Middle frontal gyrus (tissue), 1 donor: ENCODE measurements at regions not wholly inside any gene's neighbourhood (a gene's known extent, or its start where the extent isn't known, plus 50 kb on each side); places are given as distances from the start of the nearest gene placed in this dataset.

Experiments
- DNase-seq: peaks from one replicate; pipeline ENCODE4 v3.0.0-alpha.2; 2015; ENCODE audit warnings: low spot score; ENCODE audit errors: extremely low spot score

- DNase-seq = no peak
Measured at GRCh38 chr10:78863140-78863905, 205.4 kb upstream of the ZMIZ1 start.

- no peak for DNase-seq
Measured at GRCh38 chr10:78863906-78864239, 204.9 kb upstream of the ZMIZ1 start.

- no peak for DNase-seq
Measured at GRCh38 chr10:78864761-78865537, 203.8 kb upstream of the ZMIZ1 start.

DNA sequence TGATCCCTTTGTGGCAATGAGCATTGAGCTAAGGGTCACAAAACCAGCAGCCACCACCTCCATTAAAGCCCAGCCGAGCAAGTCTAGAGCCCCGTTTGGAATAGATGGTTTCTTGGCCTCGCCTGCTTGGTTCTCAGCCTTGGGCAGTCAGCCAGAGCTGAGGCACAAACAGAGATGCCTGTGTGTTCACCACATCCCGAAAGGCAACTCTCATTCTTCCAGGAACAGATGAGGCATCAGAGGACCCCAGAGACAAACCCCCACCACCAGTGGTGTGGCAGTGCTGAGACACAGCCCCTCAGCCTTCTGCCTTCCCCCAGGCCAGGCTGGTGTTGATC, 203.3 kb upstream of the ZMIZ1 start:
- no peak for DNase-seq

DNA sequence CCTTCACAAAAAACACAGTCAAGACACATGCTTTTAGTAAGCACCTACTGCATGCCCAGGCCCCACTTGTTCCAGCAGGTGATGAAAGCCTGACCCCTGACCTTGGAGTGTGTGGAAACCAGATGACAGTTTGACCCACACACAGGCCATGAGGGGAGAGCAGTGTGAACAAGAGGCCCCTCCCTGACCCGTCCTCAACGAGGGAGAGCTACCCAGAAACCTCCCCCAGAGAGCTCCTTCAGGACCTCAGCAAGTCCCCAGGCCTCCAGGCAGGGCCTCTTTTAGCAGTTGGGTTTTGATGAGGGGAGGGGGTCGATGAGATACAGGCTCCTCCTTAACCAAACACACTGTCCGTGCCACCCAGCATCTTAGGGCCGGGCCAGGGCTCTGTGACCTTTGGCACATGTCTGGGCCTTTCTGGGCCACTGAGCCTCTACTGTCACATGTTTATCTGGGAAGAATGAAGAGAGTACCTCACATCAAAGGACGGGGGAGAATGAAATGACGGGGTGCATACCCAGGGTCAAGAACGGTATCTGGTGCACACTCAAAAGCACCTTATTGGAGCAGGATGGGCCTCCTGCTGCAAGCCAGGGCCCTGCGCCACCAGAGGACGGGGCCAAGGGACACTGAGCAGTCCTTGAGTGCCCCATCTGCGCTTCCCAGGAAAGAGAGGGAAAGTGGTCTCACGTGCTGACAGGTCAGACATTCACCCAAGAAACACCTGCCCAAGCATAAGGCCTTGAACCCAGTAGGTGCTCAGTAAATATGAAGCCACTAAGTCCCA, 202.6 kb upstream of the ZMIZ1 start:
- no peak for DNase-seq

GRCh38 chr10:78866731-78867554, 201.8 kb upstream of the ZMIZ1 start:
- DNase-seq = no peak

DNA sequence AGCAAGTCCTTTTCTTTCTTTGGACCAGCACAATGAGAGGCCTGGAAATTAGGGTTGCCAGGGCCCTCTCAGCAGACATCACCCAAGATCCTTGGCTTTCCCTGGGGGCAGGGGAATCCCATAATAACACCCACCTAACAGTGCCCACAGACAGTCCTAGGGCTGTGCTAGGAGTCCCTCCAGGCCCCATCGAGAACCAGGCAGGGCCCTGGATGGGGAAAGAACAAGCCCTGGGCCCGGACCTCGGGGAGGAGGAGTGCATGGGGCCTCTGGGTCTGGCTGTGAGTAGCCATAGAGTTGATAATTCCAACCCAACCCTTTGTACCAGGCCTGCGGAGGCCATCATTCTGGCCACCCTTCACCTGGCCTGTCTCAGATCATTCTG, 201.2 kb upstream of the ZMIZ1 start:
- no peak for DNase-seq

GRCh38 chr10:78868048-78868447, 200.7 kb upstream of the ZMIZ1 start:
- DNase-seq = no peak

DNA sequence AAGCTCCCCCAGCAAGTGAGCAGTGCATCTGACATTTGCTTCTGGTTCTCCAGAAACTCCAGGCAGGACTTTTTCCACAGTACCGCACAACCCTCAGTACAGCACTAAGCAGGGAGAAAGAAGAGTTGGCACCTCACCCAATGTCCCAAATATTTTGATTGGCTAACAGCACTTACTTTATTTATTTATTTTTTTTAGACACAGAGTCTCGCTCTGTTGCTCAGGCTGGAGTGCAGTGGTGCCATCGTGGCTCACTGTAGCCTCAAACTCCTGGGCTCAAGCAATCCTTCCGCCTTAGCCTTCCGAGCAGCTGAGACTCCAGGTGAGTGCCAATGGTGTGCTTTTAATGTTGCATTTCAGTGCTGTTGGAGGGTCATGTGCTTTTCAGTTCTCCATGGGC, 200.3 kb upstream of the ZMIZ1 start:
- no peak for DNase-seq

- no peak for DNase-seq
Measured at GRCh38 chr10:78868861-78869260, 199.9 kb upstream of the ZMIZ1 start.

GRCh38 chr10:78869508-78870454, 199.0 kb upstream of the ZMIZ1 start:
- no peak for DNase-seq

GRCh38 chr10:78870458-78870857, 198.3 kb upstream of the ZMIZ1 start:
- DNase-seq = no peak

DNA sequence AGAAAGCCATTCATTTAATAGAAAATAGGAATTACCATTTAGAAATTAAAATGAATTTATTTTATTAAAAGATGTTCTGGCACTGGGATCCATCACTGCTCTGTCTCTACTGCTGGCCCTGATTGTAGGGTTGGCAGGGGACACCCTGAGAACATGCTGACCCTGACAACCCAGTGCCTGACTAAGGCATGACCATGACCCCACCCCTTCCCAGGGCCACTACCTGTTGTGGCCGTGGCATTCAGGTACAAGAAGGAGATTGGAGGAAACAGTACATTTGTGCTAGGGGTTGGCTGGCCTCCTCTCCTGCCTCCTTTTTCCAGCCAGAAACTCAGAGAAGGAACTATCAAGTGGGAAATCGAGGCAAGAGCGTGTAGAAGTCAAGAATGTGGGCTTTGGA, 197.0 kb upstream of the ZMIZ1 start:
- DNase-seq = no peak

DNA sequence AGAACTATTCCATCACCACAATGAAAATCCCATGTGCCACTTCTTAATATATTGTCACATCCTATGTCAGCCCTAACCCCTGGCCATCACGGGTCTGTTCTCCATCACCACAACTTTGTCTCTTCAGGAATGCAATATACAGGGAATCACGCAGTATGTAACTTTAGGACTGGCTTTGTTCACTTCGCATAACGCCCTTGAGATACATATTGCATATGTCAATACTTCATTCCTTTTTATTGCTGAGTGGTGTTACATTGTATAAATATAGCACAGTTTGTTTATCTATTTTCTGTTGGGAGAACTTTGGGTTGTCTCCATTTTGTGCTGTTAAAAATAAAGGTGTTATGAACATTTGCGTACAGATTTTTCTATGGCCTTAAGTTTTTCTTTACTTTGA, 195.4 kb upstream of the ZMIZ1 start:
- DNase-seq = no peak

DNA sequence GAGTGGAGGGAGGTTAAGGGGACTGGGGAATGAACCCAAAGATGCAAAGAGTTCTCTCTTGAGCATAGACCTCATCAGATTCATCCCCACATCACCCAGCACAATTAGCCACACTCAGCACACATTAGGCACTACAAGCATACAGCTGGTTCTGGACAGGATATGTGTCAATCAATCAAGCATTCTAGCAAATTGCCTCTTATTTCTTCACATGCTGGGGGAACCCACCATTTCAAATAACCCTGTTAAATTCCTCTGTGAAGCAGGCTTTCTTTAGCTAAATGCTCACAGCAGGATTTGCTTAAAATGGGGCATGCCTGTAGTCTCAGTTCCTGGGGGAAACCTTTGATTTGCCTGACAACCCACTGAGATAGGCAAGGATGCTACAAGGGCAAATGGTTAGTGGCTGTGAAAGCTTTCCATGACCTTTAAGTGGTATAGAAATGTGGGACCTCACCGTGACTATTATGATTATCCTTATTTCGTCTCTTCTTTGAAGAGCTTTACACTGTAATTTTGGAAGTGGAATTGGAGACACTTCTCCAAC, 193.4 kb upstream of the ZMIZ1 start:
- DNase-seq = no peak

GRCh38 chr10:78875932-78876331, 192.8 kb upstream of the ZMIZ1 start:
- no peak for DNase-seq

DNA sequence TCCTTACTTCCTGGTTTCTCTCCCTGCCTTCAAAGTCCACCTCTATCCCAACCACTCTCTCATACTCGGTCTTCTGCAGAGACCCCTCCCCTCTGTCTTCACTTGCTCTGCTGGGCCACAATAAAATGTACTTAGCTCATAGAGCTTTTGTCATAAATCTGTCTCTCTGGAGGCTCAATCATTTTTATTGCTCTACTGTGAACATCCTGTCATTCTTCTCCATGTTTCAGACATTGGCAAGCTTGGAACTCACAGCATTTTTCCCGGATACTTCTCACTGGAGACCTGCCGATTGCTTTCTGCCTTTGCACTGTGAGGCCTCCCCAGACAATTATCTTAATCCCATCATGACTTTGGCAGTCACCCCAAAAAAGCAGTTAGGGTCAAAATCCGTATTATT, 192.3 kb upstream of the ZMIZ1 start:
- no peak for DNase-seq

DNA sequence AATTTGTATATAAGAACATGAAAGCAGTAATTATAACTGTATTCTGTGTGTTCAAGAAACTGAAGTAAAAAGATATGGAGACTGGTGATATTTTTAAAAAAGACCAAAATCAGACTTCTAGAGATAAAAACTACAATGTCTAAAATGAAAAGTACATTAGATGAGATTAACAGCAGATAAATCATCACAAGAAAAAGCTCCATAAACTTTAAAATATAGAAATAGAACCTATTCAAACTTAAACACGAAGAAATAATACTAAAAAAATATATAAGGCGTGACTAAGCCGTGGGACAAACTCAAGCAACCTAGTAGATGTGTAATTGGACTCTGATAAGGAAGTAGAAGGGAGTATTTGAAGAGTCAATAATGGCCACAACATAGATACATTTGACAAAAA, 189.1 kb upstream of the ZMIZ1 start:
- no peak for DNase-seq

DNA sequence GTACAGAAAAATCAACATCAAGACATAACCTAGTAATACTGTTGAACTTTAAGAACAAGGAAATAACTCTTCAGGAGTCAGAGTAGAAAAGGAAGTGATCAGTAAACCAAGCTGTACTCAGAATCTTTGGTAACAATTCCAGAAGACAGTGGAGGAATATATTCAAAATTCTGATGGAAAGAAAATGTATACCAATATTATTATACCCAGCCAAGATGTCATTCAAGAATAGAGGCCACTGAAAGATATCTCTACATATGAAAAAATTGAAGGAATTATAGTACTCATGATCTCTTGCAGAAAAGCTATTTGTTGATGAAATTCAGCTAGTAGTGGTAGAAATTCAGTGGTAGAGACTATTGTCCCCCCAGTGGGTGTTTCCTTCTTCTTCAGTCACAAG, 182.6 kb upstream of the ZMIZ1 start:
- no peak for DNase-seq

GRCh38 chr10:78889536-78890063, 179.2 kb upstream of the ZMIZ1 start:
- no peak for DNase-seq
